ENCODE measurements at regions not wholly inside any gene's neighbourhood (a gene's known extent, or its start where the extent isn't known, plus 50 kb on each side); places are given as distances from the start of the nearest gene placed in this dataset.
"Not testable (repeated sequence)": the region's sequence is repeated elsewhere in the genome, so short reads cannot be mapped to it uniquely, and the experiment has no call there.

DNA sequence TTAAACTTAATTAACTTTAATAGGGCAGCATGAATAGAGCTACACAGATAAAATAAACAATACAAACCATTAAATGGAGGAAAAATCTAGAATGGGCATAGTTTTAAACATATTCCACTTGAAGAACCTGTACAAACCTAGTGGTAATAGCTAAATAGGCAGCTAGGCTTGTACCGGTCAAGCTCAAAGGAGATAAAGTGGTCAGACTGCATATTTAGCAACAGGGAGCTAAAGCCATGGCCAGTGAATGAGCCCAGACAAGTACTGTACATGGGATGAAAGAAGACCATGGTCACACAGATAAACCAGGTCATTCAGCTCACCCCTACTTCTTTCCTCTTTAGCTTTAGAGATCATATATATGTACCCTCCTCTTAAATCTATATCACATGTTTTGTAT lies 186.6 kb upstream of the KRR1 start:
- no peak for DNase-seq

DNA sequence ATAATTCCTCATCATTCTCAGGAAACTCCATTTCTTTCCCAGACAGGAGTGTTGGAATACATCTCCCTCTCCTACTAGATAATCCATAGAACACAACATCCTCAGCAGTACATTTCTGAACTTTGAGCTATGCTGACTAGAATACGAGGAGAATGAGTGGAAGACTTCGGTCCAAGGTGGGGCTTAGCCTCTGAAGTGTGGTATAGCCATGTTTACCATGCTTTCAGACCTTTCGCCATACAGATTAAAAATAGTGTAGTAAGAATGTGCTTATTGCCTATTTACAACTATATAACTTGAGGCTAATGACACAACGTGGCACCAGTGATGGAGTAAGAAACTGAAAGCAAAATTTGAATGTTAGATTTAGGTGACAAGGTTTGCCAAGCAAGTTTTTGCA lies 184.5 kb upstream of the KRR1 start:
- no peak for DNase-seq

DNA sequence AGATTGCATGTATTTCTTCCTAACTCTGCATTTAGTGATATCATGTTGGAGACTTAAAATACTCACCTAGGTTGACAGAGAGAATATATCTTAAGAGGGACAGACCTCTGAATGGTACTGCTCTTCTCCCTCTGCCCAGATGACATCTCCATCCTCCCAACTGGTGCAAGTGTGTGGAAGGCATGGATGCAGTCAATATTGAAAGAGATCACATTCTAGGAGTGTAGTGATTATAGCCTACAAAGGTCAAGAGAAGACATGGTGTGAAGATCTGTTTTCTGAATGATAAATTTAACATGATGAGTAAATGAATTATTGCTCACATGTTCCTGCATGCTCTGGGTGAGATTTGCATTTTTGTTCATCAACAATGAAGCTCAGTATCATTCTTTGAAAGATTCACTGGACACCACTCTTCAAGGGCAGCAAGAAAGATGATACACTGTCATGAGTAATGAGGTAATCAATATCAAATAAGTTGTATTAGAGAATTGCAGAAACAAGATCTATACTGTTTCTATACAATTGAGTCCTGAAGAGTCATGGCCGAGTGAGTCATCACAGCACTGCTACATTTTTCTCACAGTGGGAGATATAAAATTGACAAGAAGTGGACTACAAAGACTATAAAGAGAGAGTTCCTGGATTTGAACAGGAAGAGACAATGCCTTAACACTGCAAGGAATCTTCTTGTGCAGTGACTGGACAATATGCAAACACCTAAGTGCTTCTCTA lies 183.3 kb upstream of the KRR1 start:
- peak; percentile 36 for DNase-seq

DNA sequence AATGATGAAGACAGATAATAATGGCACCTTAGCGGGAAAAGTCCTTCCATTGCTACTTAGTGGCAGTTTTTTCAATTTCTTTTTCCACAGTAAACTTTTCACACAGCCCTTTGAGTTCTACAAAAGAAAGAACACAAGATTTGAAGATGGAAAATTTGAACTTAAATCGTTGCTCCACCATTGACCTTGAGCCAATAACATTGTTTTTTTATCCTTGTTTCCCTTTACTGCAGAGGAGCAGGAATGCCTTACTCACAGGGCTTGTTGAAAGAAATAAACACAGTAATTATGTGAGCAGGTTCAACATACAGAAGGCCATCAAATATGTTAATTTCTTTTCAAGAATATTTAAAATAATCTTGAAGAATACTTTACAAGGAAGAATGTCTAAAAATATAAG lies 181.5 kb upstream of the KRR1 start:
- DNase-seq, result peak; percentile 17

DNA sequence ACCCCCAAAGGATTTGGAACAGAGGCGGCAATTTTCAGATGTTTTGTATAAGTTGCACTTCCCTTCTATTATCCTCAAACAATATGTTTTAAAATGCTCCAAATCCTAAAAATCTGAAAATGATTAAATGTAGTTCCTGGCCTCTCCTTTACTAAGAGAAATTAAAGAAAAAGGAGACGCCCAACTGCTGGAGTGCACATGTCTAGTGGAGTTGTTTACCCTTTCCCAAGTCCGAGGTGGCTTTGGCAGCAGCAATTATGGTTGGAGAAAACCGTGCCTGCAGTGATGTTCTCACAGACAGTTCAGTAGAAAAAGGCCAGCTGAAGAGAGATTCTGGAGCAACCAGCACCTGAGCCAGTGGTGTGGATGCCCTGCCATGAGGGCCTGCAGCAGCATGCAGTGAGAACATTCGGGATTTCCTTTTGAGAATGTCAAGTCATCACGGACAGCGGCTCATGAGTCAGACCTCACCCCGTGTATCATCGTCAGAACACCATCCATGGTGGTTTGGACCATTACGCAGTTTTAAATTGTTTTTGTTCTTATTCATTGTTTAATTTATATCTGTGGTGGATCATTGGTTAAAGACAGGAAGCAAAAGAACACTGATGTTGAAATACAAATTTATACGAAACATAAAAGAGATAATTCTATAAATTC lies 179.0 kb upstream of the KRR1 start:
- DNase-seq, result peak; percentile 99

DNA sequence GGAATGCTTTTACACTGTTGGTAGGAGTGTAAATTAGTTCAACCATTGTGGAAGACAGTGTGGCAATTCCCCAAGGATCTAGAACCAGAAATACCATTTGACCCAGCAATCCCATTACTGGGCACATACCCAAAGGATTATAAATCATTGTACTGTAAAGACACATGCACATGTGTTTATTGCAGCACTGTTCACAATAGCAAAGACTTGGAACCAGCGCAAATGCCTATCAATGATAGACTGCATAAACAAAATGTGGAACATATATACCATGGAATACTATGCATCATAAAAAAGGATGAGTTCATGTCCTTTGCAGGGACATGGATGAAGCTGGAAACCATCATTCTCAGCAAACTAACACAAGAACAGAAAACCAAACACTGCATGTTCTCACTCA lies 174.8 kb upstream of the KRR1 start:
- DNase-seq, result not testable (repeated sequence)

DNA sequence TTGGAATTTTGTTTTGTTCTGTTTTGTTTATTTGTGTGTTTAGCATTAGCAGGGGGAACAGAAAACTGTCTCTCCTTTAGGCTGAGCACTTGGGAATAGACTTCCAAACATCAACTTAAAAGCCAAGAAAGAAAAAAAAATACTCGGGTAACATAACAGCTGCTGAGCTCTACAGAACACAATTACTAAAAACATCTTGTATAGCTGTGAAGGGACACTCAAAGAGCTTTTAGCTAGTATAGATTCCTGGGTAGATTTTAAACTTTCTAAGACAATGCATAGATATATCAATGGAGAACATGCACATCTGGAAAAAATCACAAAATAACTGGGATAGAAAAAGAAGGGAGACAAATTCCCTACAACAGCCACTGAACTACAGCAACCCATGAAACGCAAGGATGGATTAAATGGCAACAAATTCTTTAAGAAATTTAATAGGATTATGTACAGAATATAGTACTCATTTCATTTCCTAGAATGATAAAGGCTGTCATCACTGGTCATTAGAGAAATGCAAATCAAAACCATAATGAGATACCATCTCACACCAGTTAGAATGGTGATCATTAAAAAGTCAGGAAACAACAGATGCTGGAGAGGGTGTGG lies 174.3 kb upstream of the KRR1 start:
- DNase-seq, result no peak

DNA sequence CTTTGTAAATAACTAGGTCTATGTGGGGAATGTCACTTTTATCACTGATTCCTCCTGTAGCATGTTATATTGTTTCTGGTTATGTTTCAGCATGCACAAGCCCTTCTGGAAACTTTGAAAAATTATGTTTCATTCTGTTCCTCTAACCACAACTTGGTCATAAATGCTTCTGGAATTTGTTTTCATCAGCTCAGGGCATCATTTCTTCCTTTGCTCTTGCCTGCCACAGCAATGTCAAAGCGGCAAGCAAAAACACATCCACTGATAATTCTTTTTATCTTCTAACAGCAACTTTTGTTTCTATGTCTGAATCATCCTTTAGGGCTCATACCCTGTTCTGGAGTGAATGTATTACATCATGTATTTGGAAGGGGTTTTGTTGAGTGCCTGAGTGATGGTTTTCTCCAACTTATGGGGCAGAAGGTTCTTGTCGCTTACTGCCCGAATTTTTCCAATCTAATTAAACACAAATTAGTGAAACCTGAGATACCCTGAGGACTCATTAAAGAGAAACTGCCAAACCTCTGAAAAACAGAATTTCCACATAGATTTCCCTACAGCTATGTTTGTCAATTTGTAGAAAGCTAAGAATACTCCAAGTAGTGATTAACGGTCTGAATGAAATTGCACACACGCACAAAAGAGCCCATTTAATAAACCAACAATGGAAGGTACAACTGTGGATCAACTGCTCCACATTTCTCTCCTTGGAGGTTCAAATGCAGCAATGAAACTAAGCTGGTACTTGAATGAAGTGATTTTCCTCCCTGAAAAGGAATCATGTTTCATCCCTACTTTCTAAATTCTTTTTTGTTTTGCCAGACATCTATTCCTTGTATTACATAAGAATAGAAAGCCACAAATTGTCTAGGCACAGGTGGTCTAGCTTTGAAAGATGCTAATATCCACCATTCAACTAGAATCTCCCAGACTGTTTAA lies 173.5 kb upstream of the KRR1 start:
- DNase-seq, result peak; percentile 28

DNA sequence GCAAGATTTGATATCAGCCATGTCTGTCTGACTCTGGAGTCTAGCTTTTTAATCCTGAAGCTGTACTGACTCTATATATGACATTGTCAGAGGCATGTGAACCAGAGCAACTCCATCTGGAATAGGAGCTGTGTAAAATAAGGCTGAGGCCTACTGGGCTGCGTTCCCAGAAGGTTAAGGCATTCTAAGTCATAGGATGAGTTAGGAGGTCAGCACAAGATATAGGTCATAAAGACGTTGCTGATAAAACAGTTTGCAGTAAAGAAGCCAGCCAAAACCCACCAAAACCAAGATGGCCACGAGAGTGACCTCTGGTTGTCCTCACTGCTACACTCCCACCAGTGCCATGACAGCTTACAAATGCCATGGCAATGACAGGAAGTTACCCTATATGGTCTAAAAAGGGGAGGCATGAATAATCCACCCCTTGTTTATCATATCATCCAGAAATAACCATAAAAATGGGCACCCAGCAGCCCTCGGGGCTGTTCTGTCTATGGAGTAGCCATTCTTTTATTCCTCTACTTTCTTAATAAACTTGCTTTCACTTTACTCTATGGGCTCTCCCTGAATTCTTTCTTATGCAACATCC lies 172.7 kb upstream of the KRR1 start:
- DNase-seq, result not testable (repeated sequence)

DNA sequence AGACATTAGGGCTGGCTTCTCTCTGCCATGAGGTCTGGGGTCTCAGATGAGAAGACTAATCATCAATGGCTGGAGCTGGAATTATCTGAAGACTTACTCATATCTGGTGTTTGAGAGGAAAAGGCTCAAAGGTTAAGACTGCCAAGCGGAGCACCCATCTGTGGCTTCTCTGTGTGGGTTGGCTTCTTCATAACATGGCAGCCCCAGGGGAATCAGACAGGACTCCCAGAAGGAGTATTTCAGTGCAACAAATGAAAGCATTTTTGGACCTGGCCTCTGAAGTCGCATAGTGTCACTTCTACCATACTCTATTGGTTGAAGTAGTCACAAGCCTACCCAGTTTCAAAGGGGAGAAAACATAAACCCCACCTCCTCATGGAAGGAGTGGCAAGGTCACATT lies 171.8 kb upstream of the KRR1 start:
- DNase-seq, result no peak

DNA sequence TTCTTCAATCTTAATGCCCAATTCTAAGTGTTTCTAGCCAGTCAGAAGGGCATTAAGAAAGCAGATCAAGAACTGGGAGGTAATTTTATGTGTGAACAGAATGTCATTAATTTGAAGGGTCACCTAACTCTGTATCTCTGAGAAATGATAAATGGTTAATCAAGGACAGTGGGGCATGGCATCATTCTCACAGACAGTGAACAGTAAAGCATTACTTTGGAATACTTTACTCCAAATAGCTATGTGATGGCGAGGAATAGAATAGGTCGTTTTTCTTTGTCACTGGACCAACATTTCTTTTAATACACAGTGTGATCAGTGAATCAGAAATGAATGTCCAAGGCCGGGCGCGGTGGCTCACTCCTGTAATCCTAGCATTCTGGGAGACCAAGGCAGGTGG lies 166.1 kb upstream of the KRR1 start:
- no peak for DNase-seq

DNA sequence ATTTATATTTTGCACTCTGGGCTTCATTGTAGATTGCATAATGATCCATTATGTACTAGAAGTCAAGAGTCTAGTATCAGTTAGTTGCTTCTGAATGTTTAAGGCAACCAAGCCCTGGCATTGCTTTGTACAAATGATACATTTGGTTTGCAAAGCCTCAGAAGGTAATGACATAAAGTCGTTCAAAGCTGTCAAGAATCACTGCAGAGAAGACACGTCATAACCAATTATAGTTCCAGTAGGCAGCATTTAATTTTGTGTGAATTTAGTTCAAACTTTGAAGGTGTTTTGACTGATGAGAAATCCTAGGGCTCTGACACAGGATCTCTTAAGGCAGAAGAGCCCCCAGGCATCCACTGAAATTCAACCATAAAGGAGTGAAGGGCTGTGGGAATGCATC lies 163.0 kb upstream of the KRR1 start:
- no peak for DNase-seq

DNA sequence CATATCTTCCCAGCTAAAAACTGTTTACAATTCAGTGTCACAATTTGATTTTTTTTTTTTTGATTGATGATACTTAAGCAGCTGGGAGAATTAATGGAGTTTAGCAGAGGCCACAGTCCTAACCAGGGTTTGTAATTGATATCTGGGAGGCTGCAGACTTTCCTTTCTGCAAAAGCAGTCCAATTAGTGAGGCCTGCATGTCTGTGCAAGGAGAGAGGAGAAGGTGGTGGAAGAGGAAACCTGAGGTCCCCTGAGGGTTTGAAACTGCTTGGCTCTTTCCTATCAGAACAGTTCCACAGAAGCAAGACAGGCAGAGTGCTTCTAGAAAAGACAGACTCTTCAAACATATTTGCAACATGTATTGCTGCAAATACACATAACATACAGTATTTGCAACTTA lies 160.8 kb upstream of the KRR1 start:
- no peak for DNase-seq

DNA sequence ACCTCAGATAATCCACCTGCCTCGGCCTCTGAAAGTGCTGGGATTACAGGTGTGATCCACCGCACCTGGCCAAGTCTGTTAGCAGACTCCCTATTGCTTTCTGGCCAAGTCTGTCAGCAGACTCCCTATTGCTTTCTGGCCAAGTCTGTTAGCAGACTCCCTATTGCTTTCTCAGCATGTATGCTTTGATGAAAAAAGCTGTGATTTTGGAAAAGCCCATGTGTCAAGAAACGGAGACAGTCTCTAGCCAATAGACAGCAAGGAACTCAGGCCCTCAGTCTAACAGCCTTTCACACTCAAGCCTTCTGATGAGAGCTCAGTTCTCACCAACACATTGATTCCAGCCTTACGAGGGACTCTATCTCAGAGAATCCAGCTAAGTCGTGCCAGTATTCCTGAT lies 158.8 kb upstream of the KRR1 start:
- DNase-seq, result no peak

DNA sequence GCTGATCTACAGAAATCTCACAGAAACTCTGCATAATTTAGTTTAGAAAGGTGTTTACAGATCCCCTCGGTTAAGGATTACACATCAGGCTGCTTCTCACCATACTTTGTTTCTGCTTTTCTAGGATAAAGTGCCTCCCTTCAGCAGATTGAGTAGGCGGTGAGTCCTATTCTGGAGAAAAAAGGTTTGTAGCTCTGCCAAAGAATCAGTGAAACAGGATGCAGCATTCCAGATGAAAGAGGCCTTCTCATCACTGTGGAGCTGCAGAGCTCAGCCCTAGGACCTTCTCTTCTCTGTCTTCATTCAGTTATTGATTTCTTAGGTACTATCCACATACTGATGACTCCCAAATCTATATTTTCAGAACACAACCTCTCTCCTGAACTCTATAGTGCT lies 155.5 kb upstream of the KRR1 start:
- peak; percentile 73 for DNase-seq

DNA sequence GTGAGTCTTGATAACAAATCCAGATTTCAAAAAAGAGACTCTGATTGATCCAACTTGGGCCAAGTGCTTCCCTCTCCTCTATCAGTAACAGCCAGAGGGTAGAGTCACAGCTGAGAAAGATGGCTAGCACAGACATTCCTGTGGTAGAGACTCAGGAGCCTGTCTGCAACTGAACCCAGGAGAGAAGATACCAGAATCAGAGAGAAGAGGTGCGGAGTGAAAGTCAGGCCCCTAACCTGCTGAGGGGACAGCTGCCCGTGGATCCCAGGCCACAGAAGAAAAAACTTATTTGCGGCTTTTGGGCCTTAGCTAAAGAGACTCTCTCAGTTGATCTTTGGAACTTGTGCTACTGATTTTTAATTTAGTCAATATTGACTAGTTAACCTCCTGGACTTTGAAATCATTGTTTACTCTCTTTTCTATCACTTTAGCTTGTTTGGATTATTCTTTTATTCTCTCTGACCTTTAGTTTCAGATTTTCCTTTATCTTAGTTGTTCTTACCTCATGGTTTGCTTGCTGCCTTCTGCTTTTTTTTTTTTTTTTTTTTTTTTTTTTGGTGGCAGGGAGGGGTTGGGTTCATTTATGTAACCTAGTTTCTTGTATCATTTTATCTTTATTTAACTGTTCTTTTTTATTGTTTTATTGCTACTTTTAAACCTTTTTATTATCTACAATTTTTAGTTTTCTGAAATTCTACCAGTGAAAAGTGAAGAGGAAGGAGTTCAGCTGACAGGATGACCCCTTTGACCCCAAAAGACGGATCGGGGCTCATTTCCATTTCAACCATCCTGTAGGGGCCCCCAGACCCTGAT lies 154.9 kb upstream of the KRR1 start:
- peak; percentile 30 for DNase-seq

DNA sequence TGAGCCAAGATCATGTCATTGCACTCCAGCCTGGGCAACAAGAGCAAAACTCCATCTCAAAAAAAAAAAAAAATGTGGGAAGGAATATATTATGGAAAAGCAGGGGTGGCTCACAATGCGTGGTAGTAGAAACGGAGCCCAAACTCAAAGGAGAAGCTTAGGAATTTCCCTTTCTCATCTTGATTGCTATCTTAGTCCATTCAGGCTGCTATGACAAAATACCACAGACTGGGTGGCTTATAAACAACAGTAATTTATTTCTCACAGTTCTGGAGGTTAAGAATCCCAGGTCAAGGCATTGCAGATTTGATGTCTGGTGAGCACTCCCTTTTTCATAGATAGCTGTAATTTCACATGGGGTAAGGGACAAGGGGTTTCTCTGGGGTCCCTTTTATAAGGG lies 153.8 kb upstream of the KRR1 start:
- no peak for DNase-seq

DNA sequence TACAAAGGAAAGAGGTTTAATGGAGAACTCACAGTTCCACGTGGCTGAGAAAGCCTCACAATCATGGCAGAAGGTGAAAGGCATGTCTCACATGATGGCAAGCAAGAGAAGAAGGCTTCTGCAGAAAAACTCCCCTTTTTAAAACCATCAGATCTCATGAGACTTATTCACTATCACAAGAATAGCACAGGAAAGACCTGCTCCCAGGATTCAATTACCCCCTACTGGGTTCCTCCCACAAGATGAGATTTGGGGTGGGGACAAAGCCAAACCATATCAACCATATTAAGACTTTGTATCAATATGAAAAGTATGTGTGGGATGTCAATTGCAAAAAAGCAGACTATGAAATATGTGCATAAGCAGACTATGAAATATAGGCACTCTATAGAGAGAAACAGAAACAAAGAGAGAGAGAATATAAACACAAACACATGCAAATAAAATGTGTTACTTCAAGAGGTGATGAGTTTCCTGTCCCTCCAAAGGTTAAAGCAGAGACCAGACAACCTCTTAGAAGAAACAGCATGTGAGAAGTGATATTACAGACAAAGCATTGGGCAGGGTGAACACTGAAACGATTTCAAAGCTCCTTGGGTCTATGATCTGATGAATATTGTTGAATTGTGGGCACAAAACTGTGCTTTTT lies 151.2 kb upstream of the KRR1 start:
- DNase-seq, result no peak

DNA sequence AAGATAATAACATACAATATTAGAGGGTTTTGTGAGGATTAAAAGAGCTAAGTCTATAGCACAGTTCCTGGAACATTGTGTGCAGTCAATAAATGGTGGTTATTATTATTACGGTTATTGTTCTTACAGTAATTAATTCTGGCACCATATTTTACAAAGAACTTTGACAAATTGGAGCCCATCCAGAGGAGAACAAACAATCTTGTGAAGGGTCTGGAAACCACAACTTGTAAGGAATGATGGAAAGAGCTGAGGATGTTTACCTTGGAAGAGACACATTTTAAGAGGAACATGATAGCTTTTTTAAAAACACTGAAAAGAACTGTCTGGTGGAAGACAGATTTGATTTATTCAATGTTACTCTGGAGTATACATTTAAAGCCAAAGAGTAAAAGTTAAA lies 150.5 kb upstream of the KRR1 start:
- no peak for DNase-seq

DNA sequence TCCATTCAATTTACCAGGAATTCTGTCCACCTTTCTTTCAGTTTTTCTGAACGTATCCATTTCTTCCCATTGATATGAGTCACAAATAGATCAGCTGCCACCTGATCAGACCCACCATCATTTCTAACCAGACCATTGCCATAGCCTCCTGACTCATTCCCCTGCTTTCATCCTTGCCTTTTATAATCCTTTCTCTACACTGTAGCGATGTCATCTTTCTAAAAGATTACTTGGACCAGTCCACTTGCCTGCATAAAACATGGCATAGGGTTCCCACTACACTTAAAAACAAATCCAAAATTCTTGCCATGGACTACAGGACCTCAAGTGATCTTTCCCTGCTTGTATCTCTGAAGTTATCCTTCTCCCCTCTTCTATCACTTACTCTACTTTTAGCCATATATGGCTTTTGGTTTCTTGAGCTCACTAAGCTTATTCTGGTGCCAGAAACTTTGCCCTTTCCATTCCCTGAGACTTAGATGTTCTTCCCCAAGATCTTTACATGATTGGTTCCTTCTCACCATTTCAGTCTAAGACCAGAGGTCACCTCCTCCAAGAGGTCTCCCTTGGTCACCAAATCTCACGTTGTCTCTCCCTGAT lies 149.5 kb upstream of the KRR1 start:
- DNase-seq, result peak; percentile 93

DNA sequence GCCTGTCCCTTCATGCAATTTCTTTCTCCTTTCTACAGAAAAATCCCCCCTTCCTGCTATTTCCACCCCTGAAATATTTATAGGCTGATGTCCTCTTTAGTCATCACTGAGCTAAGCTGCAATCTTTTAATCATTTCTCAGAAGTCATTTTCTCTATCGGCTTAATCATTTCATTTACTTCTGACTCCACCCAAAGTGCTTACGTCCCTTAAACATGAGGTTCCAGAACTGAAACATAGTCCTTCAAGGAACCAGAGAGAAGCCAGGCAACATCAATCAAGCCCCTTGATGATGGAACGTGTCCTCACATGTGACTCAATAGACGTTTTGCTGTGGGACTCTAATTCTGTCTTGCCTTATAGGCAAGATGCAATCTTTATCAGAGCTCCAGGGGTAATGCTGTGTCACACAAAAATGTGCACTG lies 148.7 kb upstream of the KRR1 start:
- DNase-seq, result peak; percentile 93
